GM18511 (cell line): ENCODE measurements at regions not wholly inside any gene's neighbourhood (a gene's known extent, or its start where the extent isn't known, plus 50 kb on each side); places are given as distances from the start of the nearest gene placed in this dataset.
"Not testable (repeated sequence)": the region's sequence is repeated elsewhere in the genome, so short reads cannot be mapped to it uniquely, and the experiment has no call there.

Source experiments
- ATAC-seq: cut with Tn5 transposase; IDR thresholded peaks from one replicate; pipeline ENCODE4 v1.9.1; 2021; ENCODE audit warnings: mild to moderate bottlenecking, moderate library complexity; ENCODE audit not compliant: unreplicated experiment

- no peak for ATAC-seq
Observed at GRCh38 chr13:86051134-86052103, 252.2 kb upstream of the SLITRK6 start.

- no peak for ATAC-seq
Observed at GRCh38 chr13:86038490-86038889, 239.3 kb upstream of the SLITRK6 start.

GRCh38 chr13:86020351-86021002 is 221.3 kb upstream of the SLITRK6 start:
- ATAC-seq, result no peak

DNA sequence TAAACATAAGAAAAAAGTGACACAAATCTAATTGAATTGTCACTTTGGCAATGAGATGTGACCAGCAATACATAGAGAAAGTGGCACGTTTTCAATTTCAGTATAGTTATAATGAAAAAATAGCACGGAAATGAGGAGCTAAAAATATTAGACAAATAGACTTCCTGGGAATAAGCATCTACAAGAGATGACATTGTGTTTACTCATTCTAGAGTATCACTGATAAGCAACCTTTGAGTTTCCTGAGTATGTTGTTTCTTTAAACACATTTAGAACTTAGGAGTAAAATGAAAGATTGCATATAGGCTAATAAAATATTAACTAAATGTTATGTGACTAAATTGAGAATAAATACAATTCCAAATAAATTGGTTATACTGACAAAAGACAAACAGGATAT is 207.1 kb upstream of the SLITRK6 start:
- no peak for ATAC-seq

- no peak for ATAC-seq
Observed at GRCh38 chr13:86003029-86003428, 203.8 kb upstream of the SLITRK6 start.

DNA sequence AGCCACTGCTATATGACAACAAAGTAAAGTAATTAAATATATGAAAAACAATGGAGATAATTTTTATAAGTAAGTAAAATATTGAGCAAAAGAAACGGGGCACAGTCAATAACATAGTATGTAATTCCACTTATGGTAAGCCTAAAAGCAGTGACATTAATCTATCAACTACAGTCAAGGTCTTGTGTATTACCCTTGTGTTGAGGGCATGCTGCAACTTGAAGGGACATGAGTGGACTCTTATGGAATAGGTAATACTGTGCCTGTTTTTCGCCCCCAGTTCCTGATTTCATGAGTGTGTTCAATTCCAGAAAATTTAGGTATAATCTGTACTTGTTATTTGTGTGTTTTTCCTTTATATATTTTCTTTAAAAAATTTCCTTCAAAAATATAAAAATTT is 201.3 kb upstream of the SLITRK6 start:
- no peak for ATAC-seq

- ATAC-seq, result no peak
Observed at GRCh38 chr13:85997587-85997986, 198.4 kb upstream of the SLITRK6 start.

DNA sequence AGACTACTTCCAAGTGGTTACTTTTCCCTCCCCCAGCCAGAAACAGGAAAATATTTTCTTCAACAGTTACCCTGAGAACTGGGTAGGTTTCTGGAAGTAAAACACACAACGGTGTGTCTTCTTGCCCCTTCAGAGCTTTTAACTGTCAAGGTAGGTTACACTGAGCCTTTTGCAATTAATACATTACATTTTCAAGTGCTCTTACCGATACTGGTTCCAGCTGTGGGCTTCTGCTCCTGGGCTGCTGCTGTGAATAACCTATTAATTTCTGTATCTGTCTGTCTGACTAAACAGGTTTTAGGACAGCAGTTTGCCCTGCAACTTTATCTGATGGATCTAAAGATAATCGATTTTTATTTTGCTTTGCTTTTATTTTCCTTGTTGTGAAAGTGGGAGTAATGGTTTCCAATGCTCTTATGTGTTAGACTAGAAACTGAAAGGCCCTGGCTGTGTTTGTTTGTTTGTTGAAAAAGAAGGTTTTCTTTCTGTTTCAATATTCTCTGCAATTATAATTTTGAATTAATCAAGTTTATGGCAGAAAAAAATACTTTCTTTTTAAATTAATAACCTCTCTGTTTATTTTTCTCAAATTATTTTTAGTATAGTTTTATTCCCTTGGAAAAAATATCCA is 196.7 kb upstream of the SLITRK6 start:
- ATAC-seq, result peak; percentile 54

DNA sequence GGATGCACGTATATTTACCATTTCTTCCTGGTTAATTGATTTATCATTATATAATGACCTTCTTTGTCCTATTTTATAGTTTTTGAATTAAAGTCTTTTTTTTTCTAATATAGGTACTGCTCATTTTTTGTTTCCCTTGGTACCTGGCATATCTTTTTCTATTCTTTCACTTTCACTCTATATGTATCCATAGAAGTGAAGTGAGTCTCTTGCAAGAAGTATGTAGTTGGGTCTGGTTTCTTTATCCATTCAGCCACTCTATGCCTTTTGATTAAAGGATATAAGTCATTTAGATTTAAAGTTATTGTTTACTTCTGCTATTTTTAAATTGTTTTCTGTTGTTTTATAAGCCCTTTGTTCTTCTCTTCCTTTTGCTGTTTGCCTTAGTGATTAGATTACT is 194.3 kb upstream of the SLITRK6 start:
- no peak for ATAC-seq

DNA sequence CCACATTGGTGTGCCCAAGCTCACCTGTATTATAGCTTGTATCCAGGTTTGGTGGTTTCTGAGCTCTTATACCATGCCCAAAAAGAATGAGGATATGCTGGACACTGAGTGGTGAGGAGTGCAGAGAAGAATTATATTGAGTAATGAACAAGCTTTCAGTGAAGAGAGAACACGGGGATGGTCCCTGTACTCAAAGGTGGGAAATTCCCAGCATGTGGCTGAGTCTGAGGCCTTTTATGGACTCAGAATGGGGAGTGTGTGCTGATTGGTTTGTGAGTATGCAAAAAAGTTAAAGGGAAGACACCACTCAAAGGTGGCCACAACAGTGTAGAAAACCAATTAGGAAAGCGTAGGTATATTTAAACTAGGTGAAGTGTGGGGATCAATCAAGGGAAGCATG is 191.2 kb upstream of the SLITRK6 start:
- ATAC-seq, result no peak

GRCh38 chr13:85985797-85986196 is 186.6 kb upstream of the SLITRK6 start:
- no peak for ATAC-seq

- ATAC-seq, result no peak
Observed at GRCh38 chr13:85982102-85982501, 182.9 kb upstream of the SLITRK6 start.

DNA sequence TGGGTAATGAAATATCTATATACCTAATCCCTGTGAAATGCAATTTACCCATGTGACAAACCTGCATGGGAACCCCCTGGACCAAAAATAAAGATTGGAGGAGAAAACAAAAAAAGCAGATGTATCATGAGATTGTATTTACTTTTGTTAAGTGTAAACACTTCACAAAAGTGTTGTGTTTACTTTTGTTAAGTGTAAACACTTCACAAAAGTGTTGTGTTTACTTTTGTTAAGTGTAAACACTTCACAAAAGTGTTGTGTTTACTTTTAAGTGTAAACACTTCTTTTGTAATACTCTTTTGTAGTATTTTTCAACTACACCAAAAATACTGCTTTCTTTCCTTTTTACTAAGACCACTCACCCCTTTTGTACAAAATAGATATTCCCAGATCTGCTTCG is 181.2 kb upstream of the SLITRK6 start:
- not testable (repeated sequence) for ATAC-seq

DNA sequence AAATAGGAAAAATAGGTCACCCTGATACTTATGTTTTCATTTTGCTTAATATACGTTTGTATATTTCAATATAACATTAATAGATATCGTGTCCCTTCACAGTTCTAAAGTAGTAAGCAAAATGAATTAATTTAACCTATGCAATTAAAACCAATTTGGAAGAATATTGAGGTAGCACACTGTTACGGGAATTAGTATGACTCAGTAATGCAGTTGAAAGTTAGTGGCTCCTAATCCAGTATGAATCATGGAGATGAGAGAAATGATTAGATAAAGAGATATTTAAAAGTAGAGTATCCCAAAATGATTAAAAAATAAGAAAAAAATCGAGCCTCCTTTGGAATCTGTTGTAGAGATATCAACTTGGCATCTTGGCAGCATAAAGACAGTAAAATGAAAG is 177.0 kb upstream of the SLITRK6 start:
- ATAC-seq, result no peak

DNA sequence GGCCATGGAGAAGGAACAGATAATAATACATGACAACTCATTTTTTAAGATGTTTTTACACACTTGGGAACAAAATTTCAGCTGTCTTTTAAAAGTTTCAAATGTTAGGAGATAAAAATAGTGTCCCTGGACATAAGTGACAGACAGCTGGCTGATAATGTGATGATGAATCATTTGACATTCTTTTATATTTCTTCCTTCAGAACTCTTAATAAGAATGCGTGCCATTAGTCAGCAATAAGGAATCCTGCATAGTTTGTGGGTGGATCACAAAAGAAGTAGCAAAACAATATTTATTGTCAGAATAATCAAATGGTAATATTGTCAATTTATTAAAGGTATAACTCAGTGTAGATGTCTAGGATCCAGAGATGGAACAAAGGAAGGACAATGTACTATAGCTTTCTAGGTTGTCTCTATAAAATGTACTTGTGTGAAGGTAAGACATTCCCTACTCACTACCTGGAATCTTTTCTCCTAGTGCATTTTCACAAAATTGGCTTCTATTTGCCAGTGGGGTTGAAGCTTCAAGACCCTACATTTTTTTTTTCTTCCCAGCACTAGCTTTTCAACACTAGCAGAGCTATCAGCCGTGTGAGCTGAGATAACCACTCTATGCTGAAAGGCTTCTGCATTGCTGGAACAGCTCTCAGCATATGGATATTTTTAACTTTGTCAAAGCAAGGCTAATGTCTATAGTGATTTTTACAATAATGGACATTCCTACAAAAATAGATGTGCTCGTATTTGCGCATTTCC is 175.6 kb upstream of the SLITRK6 start:
- no peak for ATAC-seq

GRCh38 chr13:85970727-85971126 is 171.5 kb upstream of the SLITRK6 start:
- ATAC-seq, result no peak

DNA sequence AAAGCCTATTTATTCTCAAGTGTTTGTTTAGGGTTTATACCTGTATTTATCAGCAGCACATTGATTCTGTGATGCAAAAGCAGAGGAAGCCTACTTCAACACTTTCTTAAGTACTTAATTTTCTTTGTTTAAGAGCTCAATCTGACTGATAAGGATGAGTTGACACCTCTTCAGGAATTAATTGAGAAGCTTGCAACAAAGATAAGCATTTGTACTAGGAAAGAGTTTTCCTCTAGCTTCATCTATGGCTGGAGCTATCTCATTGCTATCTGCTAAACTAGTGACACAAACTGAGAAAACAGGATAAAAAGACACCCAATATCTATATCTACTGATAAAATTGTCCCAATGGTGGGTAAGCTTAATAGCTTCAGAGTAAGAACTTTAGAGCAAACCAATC is 170.1 kb upstream of the SLITRK6 start:
- ATAC-seq, result no peak

DNA sequence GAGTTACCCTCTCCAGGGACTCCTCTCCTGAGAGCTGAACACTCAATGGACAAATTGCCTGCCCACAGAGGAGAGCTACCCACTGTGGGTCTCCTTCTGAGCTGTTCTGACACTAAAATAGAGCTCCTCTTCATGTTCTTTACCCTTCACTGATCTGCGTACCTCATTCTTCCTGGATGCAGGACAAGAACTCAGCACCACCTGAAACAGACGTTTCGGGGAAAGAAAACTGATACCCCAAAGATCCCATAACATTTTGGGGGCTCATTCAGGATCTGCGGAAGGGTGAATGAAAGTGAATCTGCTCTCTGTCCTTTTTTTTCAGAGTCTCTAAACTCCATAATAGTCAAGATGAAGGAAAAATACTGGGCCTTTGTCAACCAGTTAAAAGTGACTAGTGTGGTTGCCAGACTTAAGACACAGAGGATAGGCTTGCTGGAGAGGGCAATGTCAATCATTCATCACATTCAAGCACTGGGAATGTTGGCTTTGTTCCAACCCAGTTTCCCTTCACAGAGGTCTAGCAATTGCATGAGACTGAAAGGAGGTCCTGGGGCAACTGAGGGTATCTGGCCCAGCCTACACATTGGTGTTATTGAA is 136.7 kb upstream of the SLITRK6 start:
- ATAC-seq, result no peak

DNA sequence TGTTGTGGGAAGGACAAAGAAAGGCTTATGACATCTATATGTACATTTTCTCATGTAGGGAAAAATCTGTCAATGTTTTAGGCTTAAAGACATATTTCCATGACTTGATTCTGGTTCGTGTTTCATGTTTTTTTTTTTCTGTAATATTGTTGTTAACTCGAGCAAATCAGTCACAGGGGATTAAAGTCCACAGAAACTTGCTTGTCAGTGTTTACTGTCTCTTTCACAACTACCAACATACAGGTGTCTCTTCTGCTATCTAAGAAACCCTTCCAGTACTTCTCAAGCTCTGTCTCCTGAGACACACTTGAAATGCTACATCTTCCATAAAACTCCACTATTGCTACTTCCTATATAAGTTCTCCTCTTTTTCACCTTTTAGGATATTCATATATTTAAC is 130.9 kb upstream of the SLITRK6 start:
- no peak for ATAC-seq

DNA sequence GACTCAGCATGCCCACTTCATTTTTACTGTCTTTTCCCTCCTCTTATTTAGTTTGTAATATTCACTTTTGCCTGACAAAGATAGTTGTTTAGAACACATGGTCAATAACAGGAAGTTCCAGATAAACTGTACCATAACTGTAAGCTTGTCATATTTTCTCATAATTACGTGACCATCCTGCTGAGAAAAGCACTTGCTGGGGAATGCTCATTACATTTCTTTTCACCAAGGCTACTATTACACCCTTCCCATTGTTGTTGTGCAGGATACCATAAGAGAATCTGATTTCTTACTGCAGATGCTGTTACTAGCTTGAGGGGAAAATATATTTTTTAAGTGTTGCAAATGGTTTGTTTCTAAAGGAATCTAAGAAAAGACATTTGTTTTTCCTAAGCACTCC is 111.7 kb upstream of the SLITRK6 start:
- ATAC-seq, result no peak

GRCh38 chr13:85900521-85900920 is 101.3 kb upstream of the SLITRK6 start:
- ATAC-seq, result no peak
